Mucosa of gallbladder (tissue), 1 donor: ENCODE measurements at regions not wholly inside any gene's neighbourhood (a gene's known extent, or its start where the extent isn't known, plus 50 kb on each side); places are given as distances from the start of the nearest gene placed in this dataset.
"Not testable (repeated sequence)": the region's sequence is repeated elsewhere in the genome, so short reads cannot be mapped to it uniquely, and the experiment has no call there.

Experiments
- DNase-seq: peaks from one replicate; pipeline ENCODE4 v3.0.0-alpha.2; 2020; ENCODE audit warnings: low spot score
- donor health status: DM: no; HTN: no; CAD: no.

DNA sequence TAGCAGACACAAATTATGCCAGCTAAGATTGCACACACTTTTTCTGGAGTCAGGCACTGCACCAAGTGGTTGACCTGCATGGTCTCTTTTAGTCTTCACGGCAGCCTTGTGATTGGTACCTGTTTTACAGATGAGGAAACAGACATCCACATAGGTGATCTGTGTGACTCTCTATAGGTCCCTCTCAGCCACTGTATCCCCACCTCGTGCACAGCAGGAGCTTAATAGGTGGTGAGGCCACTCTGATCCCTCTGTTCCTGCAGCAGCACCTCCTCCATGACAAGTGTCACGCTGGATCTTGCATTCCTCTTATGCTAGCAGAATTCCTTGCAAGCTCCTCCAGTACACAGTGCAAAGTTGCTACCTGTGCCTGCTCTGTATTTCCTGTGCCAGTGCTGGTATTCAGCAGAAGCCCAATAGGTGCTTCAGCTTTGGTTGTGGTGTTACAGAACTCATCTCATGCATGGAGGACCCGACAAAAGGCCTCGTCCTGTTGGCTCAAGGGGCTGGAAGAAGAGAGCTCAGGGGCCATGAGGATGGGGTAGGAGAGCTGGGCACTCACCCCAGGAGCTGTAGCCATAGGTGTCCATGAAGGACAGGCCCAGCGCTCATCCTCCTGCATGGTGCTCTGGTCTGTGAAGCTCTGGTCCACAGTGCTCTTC, 546.7 kb downstream of the PTPRU start:
- DNase-seq = peak; percentile 5

DNA sequence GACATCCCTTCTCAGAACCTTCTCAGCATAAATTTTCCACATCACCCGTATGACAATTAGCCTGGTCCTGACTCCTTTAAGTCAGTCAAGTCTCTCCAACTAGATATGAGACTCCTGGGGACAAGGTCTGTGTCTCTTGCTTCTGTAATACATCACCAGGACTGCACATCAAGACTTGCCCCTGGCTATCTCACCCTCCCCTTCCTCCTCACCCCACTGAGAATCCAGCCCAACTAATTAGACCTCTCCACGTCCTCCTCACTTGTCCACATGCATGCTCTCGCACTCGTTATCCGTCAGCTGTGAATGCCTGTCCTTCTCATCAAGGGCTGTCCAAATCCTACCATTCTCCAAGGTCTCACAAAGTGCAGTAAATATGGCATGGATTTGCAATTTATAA, 542.8 kb downstream of the PTPRU start:
- DNase-seq = peak; percentile 4

DNA sequence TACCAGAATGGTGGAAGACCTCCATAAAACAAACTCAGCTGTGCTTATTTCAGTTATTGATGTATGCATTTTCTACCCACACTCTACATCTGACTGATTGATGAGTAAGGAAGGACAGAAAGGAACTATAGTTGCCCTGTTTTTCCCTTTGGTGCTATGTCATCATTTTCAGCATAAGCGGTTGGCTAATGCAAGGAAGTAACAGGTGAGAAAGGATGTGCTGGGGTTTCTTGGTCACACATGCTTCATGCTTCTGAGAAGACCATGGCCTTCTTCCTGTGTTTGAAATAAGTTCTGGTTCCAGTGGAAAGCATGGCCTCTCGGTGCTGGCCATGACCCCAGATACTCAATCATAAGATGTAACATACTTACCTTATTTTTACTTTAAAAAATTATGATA, 541.2 kb downstream of the PTPRU start:
- no peak for DNase-seq

DNA sequence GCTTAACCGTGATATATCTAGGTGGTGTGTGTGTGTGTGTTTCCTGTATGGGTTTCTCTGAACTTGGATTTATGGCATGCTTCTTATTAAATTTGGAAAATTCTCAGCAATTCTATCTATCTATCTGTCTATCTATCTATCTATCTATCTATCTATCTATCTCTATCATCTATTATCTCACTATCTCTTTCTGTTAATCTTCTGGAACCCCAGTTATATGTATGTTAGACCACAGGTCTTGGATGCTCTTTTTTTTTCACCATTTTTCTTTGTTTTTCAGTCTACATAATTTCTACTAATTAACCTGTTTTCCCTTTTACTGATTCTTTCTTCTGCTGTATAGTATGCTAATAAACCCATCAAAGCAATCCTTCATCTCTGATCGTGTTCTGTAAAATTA, 538.0 kb downstream of the PTPRU start:
- DNase-seq = no peak

DNA sequence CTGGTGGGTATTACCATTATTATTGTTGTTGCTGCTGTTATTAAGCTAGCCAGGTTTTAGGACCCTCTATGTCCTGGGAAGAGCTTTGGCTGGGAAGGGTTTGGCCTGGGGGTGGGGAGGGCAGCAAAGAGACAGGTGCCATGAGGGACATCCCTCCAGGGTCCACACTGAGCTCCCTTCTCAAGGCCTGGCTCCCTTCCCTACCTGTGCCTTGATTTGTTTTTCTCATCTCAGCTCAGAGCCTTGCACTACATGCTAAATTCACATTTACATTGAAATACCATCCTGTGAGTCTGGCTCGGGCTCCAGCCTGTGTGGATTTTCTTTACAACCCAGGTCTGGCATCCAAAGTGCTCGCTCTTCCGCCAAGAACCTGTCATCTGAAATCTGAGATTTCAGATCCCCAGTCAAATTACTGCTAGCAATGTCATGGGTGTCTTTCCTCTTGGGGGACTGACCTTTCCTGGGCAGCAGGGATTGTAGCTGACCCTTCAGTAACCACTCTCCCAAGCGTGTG, 536.3 kb downstream of the PTPRU start:
- DNase-seq = peak; percentile 4

DNA sequence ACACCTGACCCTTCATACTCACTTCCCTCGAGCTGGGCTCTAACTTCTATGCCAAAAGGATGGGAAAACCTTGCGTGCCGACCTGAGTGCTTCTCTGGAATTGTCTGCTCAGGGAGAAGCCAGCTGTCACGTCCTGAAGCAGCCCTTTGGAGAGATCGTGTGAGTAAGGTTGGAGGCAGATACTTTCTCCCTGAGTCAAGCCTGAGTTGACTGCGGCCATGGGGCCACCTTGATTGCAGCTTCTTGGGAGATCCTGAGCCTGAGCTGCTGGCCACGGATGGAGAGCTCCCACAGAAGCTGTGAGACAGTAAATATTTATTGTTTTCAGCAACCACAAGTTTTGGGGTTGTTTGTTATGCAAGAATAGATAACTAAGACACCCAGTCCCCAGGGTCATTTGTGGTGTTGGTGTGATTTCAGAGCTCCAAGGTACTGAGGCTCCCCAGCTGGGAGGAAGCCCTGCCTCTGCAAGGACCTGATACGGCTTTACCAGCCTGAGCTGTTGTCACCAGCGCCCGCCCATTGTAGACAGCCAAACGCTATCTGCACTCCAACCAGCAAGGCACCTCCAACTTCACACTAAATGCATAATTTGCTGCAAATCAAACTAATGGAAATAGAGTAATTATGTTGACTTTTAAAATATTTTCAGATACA, 531.6 kb downstream of the PTPRU start:
- DNase-seq = peak; percentile 7

DNA sequence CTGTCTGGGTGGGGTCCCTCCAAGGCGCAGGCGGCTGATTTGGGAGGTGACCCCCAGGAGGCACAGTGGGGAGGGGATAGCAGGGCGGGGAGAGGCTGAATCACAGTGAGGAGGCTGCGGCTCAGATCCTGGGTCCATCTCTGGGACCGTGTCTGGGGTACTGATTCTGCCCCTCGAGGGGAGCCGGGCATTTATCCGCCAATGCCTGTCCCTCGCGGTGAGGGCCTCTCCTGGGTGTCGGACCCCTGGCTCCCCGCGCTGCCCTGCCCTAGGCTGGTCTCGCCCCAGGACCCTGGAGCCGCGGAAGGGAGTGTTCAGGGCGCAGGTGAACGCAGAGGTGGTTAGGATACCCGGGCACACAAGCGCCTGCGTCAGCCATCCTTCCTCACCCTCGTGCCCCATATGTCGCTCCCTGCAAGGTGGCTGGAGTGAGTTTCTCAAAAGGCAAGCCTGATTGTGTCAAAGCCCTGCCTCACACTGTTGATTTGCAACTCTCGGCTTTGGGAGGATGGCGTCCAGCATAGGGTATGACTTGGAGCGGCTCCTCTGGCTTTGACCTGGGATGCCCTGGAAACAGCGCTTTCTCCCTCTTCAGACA, 530.9 kb downstream of the PTPRU start:
- DNase-seq = peak; percentile 2

DNA sequence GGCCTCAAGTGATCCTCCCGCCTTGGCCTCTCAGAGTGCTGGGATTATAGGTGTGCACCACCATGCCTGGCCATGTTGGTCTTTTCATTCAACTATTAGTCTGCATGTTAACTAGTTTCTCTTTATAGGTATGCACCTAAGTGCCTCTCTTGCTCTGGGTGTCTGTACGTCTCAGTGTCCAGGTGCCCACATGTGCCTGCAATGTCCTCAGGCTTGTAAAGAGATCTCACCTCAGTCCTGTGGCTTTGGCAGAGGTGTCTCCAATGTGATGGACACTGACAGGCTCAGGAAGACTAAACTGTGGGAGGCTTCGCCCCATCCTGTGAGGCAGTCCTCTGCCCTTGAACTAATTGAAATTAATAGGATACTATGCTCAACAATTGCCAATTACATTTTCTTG, 526.3 kb downstream of the PTPRU start:
- peak; percentile 3 for DNase-seq

DNA sequence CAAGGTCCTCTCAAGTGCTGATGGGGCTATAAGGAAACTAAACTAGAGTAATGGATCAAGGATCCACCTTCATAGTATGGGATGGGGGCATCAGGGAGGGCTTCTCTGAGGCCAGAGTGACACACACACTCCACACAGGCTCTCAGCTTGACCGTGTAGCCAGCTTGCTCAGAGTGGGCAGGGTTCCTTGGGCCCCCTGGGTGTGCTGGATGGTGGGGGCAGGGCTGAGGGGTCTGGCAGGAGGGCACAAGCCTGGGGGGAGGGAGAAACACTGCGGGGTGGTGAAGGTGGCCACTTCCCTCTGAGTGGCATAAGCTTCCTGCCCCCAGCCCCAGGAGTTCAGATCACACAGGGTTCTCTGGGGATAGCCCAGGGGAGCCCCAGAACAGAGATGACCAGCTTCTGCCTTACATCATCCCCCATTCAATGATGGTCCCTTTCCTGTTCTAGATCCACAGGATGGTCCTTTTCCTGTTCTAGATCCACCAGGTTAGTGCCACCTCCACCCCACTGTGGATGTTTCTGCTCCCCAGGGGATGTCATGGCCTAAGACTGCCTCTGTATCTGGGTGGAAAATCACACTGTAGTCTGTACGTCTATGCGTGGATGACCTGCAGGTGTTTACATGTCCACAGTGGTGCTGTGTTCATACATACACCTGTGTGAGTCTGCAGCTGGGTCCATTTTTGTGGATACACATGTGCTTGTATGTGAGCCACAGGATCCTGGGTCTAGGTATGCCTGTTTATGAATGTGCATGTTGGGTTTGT, 525.0 kb downstream of the PTPRU start:
- peak; percentile 3 for DNase-seq

DNA sequence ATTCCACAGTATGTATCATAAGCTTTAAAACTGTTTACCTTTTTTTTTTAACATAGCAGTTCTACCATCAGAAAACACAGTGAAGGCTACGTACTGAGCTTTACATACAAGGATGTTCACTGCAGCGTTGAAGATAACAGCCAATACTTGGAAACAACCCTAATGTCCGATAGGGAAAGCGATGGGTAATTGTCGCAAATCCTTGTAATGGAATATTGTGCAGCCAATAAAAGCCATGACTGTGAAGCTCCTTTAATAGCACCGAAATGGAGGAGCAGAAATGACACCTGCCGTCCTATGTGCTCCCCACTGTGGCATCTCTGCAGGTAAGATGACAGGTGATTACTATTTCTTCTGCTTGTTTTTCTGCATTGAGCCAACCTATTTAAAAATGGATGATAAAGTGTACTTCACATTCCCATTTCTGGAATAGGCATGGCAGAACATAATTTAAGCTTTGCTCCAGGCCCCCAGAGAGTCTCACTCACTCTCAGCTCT, 523.8 kb downstream of the PTPRU start:
- DNase-seq = peak; percentile 2

DNA sequence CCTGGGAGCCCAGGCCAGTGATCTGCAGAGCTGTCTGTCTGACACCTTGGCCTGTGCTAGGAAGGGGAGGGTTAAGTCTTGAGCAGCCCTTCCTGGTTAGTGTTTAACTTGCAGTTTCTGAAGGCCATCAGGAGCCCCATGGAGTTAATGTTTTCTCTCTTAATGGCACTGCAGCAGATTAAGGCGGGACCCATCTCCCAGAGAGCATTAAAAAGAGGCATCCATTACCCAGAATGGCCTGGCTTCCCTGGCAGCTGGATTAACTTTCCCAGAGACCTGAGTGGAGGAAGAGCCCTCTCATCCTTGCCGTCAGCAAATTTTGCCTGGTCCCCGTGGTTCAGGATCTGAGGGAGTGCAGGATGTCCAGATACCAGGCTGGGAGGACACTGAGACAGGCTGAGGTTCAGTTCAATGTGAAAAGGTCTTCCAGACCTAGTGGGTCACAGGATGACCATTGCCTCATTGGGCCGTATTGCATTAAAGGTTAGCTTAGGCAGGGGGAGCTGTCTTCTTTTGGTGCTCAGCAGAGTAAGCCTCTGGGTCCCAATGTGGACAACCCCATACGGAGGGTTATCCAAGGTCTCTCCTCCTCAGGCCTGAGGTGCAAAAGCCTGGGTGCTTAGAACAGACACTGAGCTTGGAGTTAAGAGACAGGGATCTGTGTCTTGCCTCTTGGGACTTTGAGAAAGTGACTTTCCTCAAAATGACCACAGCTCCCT, 522.6 kb downstream of the PTPRU start:
- peak; percentile 10 for DNase-seq

DNA sequence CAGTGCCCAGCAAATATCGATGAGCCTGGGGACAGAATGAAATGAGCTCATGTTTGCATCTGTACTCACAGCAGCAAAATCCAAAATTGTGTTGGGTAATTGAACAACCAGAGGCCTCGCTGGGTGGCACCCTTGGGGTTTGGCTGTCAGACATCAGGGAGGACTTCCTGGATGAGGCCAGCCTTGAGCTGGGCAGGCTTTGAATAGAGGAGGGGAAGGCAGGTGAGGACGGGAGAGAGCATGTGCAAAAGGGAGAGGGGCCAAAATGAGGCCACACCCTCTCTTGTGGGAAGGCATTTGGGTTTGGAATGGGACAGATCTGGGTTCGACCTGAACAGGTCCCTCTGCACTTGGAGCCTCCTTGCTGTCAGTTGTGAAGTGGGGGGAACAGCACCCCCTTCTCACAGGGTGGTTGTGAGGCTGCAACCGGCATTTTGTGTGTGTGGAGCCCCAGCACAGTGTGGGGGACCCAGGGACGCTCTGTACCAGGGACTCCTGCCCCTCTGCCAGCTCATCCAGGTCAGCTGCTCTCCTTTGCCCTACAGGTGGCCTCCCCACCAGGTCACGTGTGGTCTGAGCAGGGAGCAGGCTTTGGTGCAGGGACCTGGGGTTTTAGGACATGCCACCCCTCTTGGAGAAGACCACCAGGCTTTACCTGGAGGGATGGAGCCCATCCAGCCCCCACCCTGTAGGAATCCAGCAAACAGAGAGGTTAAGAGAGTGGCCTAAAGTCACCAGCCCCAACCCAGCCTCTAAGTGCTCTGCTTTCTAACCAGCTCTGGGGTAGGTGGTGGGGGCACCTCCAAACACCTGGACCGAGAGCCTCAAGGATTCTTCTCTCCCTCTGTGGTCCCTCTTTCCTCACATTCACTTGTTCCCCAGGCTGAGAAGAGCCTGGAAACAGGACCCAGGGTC, 521.8 kb downstream of the PTPRU start:
- DNase-seq = peak; percentile 8

DNA sequence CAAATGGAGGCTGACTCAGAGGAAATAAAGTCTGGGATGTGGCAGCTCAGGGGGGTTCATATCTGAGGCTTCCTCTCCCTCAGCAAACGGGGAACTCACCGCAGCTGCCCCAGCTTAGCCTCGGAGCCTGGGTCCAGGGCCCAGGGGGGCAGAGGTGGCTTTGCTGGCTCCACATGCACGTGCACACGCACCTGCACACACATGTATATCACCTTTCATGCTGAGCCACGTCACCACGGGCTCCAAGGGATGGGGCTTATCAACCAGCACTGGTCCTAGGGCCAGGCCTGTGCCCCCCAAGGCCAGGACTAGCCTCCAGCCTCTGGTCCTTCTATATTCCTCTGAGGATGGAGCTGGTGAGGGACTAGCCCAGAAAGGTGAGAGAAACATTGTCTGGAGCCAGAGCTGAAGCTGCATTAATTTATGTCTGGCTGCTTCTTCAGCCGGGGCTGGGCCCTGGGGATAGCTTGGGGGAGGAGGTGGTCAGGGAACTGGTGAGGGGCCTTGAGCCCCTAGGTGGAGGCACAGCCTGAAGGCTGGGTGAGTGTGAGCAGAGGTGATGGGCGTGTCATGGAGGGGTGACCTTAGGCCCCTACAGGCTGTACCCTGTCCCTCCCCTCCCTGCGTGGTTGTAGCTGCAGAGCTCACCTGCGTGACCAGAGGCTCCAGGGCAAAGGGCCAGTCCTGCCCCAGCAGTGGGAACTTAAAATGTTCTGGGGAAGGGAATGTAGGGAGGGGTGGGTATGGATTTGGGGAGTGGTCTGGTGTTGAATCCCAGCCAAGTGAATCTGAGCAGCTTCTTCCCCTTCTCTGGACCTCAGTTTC, 520.8 kb downstream of the PTPRU start:
- peak; percentile 7 for DNase-seq

DNA sequence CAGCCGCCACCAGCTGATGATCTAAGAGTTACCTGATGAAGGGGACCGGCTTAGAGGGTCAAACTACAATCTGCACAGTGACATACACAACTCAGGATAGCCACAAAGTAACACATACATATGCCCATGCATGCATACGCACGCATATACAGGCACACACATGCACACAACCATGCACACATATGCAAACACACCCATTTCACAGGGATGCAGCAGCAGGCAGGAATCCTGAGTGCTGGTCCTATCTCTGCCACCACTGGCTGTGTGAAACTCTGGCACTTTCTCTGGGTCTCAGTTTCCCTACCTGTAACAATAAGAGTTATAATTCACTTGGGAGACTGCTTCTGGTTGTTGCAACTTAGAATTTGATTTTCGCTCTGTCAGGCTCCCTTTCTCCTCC, 520.2 kb downstream of the PTPRU start:
- peak; percentile 2 for DNase-seq

DNA sequence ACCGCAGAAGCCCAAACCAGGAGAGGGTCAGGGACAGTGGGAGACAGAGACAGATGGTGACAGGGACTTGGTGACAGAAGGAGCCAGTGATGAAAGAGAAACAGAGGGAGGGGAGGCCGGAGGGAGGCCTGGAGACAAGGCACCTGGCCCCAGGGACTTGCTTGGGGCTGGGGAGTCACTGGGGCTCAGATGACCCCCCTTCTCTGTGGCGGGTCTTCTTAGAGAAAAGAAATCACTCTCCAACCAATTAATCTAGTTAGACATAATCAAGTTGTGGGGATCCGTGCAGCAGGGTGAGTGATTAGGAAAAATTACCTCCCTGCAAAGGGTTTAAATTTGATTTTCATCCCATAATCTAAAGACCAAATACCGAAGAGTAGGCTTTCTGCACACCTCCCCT, 519.8 kb downstream of the PTPRU start:
- no peak for DNase-seq

DNA sequence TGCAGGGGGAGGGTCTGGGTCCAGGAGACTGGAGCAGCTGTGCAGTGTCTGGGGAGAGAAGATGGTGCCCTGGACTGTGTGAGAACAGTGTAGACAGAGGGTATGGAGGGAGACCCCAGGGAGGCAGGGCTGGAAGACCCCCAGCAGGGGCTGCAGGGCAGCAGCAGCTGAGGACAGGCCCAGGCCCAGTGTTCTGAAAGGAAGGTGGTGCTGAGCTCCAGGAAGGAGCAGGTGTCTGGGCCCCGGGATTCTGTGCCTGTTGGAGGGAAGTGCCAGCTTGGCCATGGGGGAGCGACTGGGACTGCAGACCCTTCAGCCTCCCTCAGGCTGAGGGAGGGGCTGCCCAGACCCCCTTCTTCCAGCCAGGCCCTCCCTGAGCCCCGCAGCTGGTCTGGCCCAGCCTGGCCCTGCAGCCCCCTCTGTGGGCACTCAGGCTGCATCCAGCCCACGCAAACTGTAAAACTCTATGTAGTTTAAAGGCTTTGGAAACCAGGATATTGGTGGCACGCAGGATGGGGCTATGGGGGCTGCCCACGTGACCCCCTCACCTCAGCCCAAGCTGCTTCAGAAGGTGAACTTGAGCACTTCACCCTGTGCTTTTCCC, 519.2 kb downstream of the PTPRU start:
- DNase-seq = not testable (repeated sequence)

DNA sequence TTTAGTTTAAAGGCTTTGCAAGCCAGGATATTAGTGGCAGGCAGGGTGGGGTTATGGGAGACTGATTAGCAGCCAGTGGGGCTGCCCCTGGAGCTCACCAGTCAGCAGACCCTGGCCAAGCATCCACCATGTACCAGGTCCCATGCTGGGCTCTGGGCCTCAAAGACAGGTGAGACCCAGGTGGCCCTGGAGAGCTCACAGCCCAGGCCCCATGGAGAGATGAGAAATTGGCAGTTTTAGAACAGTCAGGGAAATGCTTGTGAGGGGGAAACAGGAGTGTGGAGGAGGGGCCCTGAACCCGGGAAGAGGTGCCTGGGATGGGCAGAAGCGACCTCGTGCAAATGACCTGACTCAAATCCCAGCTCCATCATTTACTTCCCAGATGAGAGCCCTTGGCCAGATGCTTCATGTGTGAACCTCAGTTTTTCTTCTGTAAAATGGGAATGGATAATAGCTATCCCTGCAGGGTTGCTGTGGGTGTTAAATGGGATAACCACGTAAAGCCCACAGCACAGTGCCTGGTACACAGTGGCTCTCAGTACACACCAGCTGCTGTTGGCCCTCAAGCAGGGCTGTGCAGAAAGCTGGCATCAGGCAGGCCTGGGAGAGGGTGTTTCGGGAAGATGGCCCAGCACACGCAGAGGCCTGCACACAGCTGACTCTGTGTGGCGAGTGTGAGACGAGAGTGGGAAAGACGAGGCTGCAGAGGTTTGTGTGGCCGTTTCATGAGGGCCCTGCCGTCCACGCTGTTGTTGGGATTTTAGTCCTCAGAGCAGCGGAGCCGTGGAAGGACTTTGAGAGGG, 518.5 kb downstream of the PTPRU start:
- DNase-seq = no peak
